ENCODE measurements at regions not wholly inside any gene's neighbourhood (a gene's known extent, or its start where the extent isn't known, plus 50 kb on each side); places are given as distances from the start of the nearest gene placed in this dataset. TPM values are rescaled to one million over a fixed set of nuclear protein-coding genes. Genes with fewer than 3 reads are reported as not detected.
"Not testable (repeated sequence)": the region's sequence is repeated elsewhere in the genome, so short reads cannot be mapped to it uniquely, and the experiment has no call there.

DNA sequence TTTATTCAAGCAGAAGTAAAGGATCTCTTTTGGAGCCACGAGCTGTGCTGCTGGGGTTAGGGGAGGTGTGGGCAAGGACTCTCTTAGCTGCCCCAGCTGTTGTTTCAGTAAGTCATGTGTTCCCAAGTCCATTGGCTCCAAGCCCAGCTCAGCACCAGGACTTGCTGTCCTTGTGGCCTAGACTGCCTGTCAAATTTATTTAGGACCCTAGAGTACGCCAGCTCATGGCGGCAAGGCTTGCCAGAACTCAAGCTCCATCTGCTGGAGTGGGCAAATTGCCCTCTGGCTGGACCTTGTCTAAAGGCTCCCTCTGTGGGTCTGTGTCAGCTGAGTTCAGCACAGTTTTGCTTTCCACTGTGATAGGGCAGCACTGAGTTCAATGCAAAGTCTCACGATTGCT, 106.6 kb upstream of the POTEB2 start:
- POLR2A ChIA-PET (ENCODE audit: unreplicated experiment); H3F3A ChIP-seq (ENCODE audit: low read length, unreplicated experiment); CTCF ChIA-PET; H3K4me1 ChIP-seq (ENCODE audit: insufficient read depth, low read length); H3K79me2 ChIP-seq (ENCODE audit: low read length); ATAC-seq; intact Hi-C loops (cut with micrococcal nuclease); H3K4me2 ChIP-seq (ENCODE audit: low read length); H3K9ac ChIP-seq (ENCODE audit: low read length); H3K4me3 ChIP-seq (ENCODE audit: low read length); H3K27ac ChIP-seq (ENCODE audit: low read length); H3K27me3 ChIP-seq (ENCODE audit: low read length); H3K36me3 ChIP-seq (ENCODE audit: low read depth, low read length); H2AFZ ChIP-seq (ENCODE audit: low read length); H4K20me1 ChIP-seq (ENCODE audit: low read length); H3K9me3 ChIP-seq (ENCODE audit: low read length); H3K9me2 ChIP-seq (replicated peaks; ENCODE audit: low read length); DNase-seq; BruUV-seq (replicated peaks): not testable (repeated sequence)

DNA sequence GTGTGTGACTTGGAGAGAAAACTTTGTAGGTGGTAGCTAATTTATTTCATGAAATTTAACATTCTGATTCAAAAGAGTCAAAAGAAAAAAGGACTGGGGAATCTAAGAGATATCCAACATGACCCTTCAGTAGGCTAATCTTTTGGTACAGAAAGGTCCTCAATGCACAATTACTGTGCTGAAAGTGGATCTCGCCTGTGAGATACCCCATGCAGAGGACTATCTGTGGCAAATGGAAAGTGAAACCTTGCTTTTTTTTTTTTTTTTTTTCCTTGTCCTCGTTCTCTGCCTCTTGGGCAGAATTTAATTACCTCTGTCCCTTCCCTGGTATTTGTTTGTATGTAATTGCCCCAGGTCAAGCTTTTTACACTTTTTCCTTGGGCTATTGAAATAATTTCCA, 93.2 kb upstream of the POTEB2 start:
- H3K27ac ChIP-seq (ENCODE audit: low read length); H4K20me1 ChIP-seq (ENCODE audit: low read length); H3K36me3 ChIP-seq (ENCODE audit: low read depth, low read length); H3K4me3 ChIP-seq (ENCODE audit: low read length); H3K9me3 ChIP-seq (ENCODE audit: low read length); DNase-seq; H3K4me1 ChIP-seq (ENCODE audit: insufficient read depth, low read length); CTCF ChIA-PET; BruUV-seq (replicated peaks); intact Hi-C loops (cut with micrococcal nuclease); H3K4me2 ChIP-seq (ENCODE audit: low read length); H2AFZ ChIP-seq (ENCODE audit: low read length); POLR2A ChIA-PET (ENCODE audit: unreplicated experiment); H3K27me3 ChIP-seq (ENCODE audit: low read length); H3K9ac ChIP-seq (ENCODE audit: low read length); H3K9me2 ChIP-seq (replicated peaks; ENCODE audit: low read length); ATAC-seq; H3F3A ChIP-seq (ENCODE audit: low read length, unreplicated experiment); H3K79me2 ChIP-seq (ENCODE audit: low read length): not testable (repeated sequence)

DNA sequence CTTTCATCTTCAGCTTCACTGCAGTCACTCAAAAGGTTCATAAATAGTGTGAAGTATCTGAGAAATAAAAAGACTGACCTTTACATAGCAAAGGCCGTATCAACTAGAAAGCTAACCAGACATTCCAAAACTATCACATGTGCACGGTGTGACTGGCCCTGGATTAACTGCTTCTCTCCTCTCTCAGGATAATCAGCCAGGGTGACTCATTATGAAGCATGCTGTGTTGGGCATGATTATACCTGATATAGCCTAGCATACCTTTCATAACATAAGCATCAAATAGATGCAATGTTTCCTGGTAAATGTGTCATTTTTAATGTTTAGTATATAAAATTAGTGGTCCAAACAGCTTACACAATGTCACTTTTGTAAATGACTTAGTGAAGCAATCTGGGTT, 63.2 kb upstream of the POTEB2 start:
- H3K4me2 ChIP-seq (ENCODE audit: low read length); H3K9me3 ChIP-seq (ENCODE audit: low read length); BruUV-seq (replicated peaks); H3K9ac ChIP-seq (ENCODE audit: low read length); H3K27me3 ChIP-seq (ENCODE audit: low read length); POLR2A ChIA-PET (ENCODE audit: unreplicated experiment); CTCF ChIA-PET; H3K4me1 ChIP-seq (ENCODE audit: insufficient read depth, low read length); H2AFZ ChIP-seq (ENCODE audit: low read length); DNase-seq; H4K20me1 ChIP-seq (ENCODE audit: low read length); ATAC-seq; intact Hi-C loops (cut with micrococcal nuclease); H3K9me2 ChIP-seq (replicated peaks; ENCODE audit: low read length); H3F3A ChIP-seq (ENCODE audit: low read length, unreplicated experiment); H3K4me3 ChIP-seq (ENCODE audit: low read length); H3K79me2 ChIP-seq (ENCODE audit: low read length); H3K27ac ChIP-seq (ENCODE audit: low read length); H3K36me3 ChIP-seq (ENCODE audit: low read depth, low read length): not testable (repeated sequence)

Small RNA genes in the stretch of these regions (microRNA-seq; reads per million reads assigned to microRNA genes)
- gene MIR5701-1 (ENCODE audit: unreplicated experiment): not detected
